GM12892 (cell line): ENCODE measurements at regions not wholly inside any gene's neighbourhood (a gene's known extent, or its start where the extent isn't known, plus 50 kb on each side); places are given as distances from the start of the nearest gene placed in this dataset.

ENCODE experiments used
- DNase-seq: peaks from one replicate; pipeline ENCODE4 v3.0.0; 2011; ENCODE audit not compliant: insufficient read length
- FAIRE-seq: peaks from 2 replicates; lab custom pipeline; 2011; peaks lifted over from hg19 to GRCh38; lab: Jason Lieb, UNC
- POLR2A ChIP-seq: IDR thresholded peaks from 2 replicates; pipeline ENCODE4 v1.6.1; 2011; ENCODE audit warnings: low read depth, low read length, control low read depth
- POLR2AphosphoS5 ChIP-seq: IDR thresholded peaks from 2 replicates; pipeline ENCODE4 v1.6.1; 2011; ENCODE audit warnings: low read depth, low read length, control low read depth
- TAF1 ChIP-seq: IDR thresholded peaks from 2 replicates; pipeline ENCODE4 v1.6.1; 2011; ENCODE audit warnings: low read depth, mild to moderate bottlenecking, control low read depth, low read length, borderline replicate concordance

GRCh38 chr11:91394073-91394726, 830.4 kb upstream of the FAT3 start:
- TF ChIP-seq POLR2AphosphoS5 (no peak), POLR2A (no peak), TAF1 (no peak)
- no peak for FAIRE-seq

GRCh38 chr11:91382946-91383345, 841.7 kb upstream of the FAT3 start:
- FAIRE-seq (no peak), DNase-seq (no peak)

More at GRCh38 chr11:91394073-91394726, 830.4 kb upstream of the FAT3 start:
- no peak for DNase-seq

GRCh38 chr11:91374794-91375193, 849.8 kb upstream of the FAT3 start:
- no peak for DNase-seq
- FAIRE-seq, result no peak
- TF ChIP-seq POLR2AphosphoS5 (no peak), POLR2A (no peak), TAF1 (no peak)

More at GRCh38 chr11:91382946-91383345, 841.7 kb upstream of the FAT3 start:
- no peak for TF ChIP-seq POLR2A
- no peak for TF ChIP-seq POLR2AphosphoS5
- TF ChIP-seq TAF1, result no peak

GRCh38 chr11:91373497-91373896, 851.1 kb upstream of the FAT3 start:
- DNase-seq (no peak), FAIRE-seq (no peak)
- TF ChIP-seq TAF1 (no peak), POLR2A (no peak), POLR2AphosphoS5 (no peak)

- FAIRE-seq (no peak), DNase-seq (no peak)
- TF ChIP-seq POLR2AphosphoS5 (no peak), TAF1 (no peak), POLR2A (no peak)
Observed at GRCh38 chr11:91366816-91367215, 857.8 kb upstream of the FAT3 start.

- FAIRE-seq, result no peak
- DNase-seq, result no peak
- TF ChIP-seq POLR2AphosphoS5 (no peak), POLR2A (no peak), TAF1 (no peak)
Observed at GRCh38 chr11:91365986-91366585, 858.5 kb upstream of the FAT3 start.

GRCh38 chr11:91350931-91351330, 873.7 kb upstream of the FAT3 start:
- TF ChIP-seq POLR2A, result no peak
- TF ChIP-seq TAF1, result no peak
- no peak for TF ChIP-seq POLR2AphosphoS5
- no peak for FAIRE-seq
- DNase-seq, result no peak

- TF ChIP-seq POLR2A (no peak), POLR2AphosphoS5 (no peak), TAF1 (no peak)
- DNase-seq, result no peak
- FAIRE-seq, result no peak
Observed at GRCh38 chr11:91326751-91327150, 897.9 kb upstream of the FAT3 start.

GRCh38 chr11:91326280-91326679, 898.3 kb upstream of the FAT3 start:
- FAIRE-seq, result no peak
- TF ChIP-seq TAF1, result no peak
- no peak for TF ChIP-seq POLR2A
- TF ChIP-seq POLR2AphosphoS5, result no peak
- no peak for DNase-seq

GRCh38 chr11:91314521-91314920, 910.1 kb upstream of the FAT3 start:
- no peak for TF ChIP-seq POLR2AphosphoS5
- no peak for TF ChIP-seq TAF1
- TF ChIP-seq POLR2A, result no peak
- FAIRE-seq, result no peak

GRCh38 chr11:91312541-91312940, 912.1 kb upstream of the FAT3 start:
- TF ChIP-seq POLR2A (no peak), TAF1 (no peak), POLR2AphosphoS5 (no peak)
- DNase-seq (no peak), FAIRE-seq (no peak)

More at GRCh38 chr11:91314521-91314920, 910.1 kb upstream of the FAT3 start:
- DNase-seq, result no peak

- DNase-seq, result no peak
- FAIRE-seq, result no peak
- no peak for TF ChIP-seq TAF1
- TF ChIP-seq POLR2A, result no peak
Observed at GRCh38 chr11:91310085-91310484, 914.5 kb upstream of the FAT3 start.

GRCh38 chr11:91308069-91308468, 916.5 kb upstream of the FAT3 start:
- no peak for DNase-seq
- TF ChIP-seq TAF1 (no peak), POLR2AphosphoS5 (no peak), POLR2A (no peak)

More at GRCh38 chr11:91308069-91308468, 916.5 kb upstream of the FAT3 start:
- FAIRE-seq, result no peak
